EL (cell line): ENCODE measurements at regions not wholly inside any gene's neighbourhood (a gene's known extent, or its start where the extent isn't known, plus 50 kb on each side); places are given as distances from the start of the nearest gene placed in this dataset.

Source experiments
- DNase-seq: peaks from one replicate; pipeline ENCODE4 v3.0.0-alpha.2; 2016

- no peak for DNase-seq
Measured at GRCh38 chr12:114774699-114775098, 90.7 kb upstream of the TBX3 start.

GRCh38 chr12:114774197-114774596, 90.2 kb upstream of the TBX3 start:
- peak; percentile 62 for DNase-seq

GRCh38 chr12:114770323-114770722, 86.3 kb upstream of the TBX3 start:
- DNase-seq, result no peak

- no peak for DNase-seq
Measured at GRCh38 chr12:114769634-114770033, 85.7 kb upstream of the TBX3 start.

GRCh38 chr12:114767906-114768722, 84.1 kb upstream of the TBX3 start:
- no peak for DNase-seq

GRCh38 chr12:114767084-114767760, 83.2 kb upstream of the TBX3 start:
- no peak for DNase-seq

GRCh38 chr12:114765960-114766691, 82.2 kb upstream of the TBX3 start:
- no peak for DNase-seq

- DNase-seq, result no peak
Measured at GRCh38 chr12:114764510-114764909, 80.5 kb upstream of the TBX3 start.

GRCh38 chr12:114762490-114763110, 78.6 kb upstream of the TBX3 start:
- DNase-seq, result no peak

GRCh38 chr12:114760151-114760877, 76.3 kb upstream of the TBX3 start:
- no peak for DNase-seq

GRCh38 chr12:114759635-114760034, 75.7 kb upstream of the TBX3 start:
- DNase-seq, result no peak

- DNase-seq, result no peak
Measured at GRCh38 chr12:114757684-114758325, 73.8 kb upstream of the TBX3 start.

- no peak for DNase-seq
Measured at GRCh38 chr12:114752217-114752616, 68.2 kb upstream of the TBX3 start.

- no peak for DNase-seq
Measured at GRCh38 chr12:114751712-114752111, 67.7 kb upstream of the TBX3 start.

- DNase-seq, result no peak
Measured at GRCh38 chr12:114750917-114751316, 66.9 kb upstream of the TBX3 start.

- no peak for DNase-seq
Measured at GRCh38 chr12:114749065-114749464, 65.1 kb upstream of the TBX3 start.

- DNase-seq, result no peak
Measured at GRCh38 chr12:114747012-114747858, 63.3 kb upstream of the TBX3 start.

GRCh38 chr12:114746297-114747011, 62.5 kb upstream of the TBX3 start:
- DNase-seq, result no peak

GRCh38 chr12:114744691-114745090, 60.7 kb upstream of the TBX3 start:
- DNase-seq, result peak; percentile 8

GRCh38 chr12:114744285-114744684, 60.3 kb upstream of the TBX3 start:
- no peak for DNase-seq
